ENCODE measurements at regions not wholly inside any gene's neighbourhood (a gene's known extent, or its start where the extent isn't known, plus 50 kb on each side); places are given as distances from the start of the nearest gene placed in this dataset.

DNA sequence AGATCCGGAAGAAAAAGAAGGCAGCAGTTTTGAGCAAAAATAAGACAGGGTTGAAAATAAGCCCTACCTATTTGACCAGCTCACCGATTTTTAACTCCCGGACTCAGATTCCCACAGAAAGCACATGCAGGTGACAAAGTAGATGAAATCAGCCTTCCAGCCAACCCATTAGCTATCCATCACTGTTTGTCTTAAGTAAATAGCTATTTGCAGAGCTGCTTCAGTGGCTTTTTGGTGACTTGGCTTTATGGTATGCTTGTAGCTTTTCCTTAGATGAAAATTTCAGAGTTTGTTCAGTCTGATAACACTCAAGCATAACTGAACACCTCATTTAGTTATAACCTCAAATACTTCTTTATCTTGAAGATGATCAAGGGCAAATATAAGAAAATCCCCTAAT is 192.6 kb downstream of the HIPK3 start:
- TF ChIP-seq, protein P1, sequence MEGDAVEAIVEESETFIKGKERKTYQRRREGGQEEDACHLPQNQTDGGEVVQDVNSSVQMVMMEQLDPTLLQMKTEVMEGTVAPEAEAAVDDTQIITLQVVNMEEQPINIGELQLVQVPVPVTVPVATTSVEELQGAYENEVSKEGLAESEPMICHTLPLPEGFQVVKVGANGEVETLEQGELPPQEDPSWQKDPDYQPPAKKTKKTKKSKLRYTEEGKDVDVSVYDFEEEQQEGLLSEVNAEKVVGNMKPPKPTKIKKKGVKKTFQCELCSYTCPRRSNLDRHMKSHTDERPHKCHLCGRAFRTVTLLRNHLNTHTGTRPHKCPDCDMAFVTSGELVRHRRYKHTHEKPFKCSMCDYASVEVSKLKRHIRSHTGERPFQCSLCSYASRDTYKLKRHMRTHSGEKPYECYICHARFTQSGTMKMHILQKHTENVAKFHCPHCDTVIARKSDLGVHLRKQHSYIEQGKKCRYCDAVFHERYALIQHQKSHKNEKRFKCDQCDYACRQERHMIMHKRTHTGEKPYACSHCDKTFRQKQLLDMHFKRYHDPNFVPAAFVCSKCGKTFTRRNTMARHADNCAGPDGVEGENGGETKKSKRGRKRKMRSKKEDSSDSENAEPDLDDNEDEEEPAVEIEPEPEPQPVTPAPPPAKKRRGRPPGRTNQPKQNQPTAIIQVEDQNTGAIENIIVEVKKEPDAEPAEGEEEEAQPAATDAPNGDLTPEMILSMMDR (IDR thresholded peaks at IDR 0.05; ENCODE audit: insufficient read depth, low read length, poor library complexity, severe bottlenecking) = no peak
- Histone ChIP-seq H3K36me3 (ENCODE audit: control insufficient read depth, insufficient read depth, low read length) (no peaks in the 10 kb centered on the region), H3K27me3 (ENCODE audit: control insufficient read depth, insufficient read depth, low read length) (no peaks in the 10 kb centered on the region), H3K4me3 (ENCODE audit: low read depth, low read length) (no peak overlapping the region)
- peak; percentile 71 for DNase-seq (ENCODE audit: low read depth)

DNA sequence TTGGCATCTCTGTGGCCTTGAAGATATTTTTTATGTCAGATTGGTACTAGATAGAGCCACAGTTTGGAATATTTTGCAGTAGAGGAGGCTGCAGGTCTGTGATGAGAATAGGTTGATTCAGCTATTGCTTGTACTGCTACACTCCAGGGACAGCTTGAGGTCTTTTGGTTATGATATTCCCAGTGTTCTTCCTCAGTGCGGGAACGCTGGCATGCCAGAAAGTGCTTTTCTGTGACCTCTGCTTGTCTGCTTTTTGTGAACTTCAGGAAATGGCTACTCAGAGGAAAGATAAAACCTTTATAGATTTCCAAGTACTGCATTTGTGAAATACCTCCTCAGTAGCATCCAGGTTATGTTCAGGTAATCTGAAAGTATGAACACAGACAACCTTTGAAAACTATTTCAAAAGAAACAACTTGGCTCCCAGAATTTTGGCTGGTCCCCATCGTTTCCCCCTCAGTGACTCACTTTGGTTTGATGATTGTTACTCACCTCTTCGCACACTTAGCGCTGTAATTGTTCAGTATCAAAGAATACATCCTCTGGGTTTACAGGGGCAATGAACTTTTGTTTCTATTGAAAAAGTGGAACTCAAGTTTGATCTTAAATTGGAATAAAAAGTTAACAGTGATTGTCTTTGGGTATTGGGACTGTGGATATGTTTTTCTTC is 191.4 kb downstream of the HIPK3 start:
- DNase-seq (ENCODE audit: low read depth) = no peak
- TF ChIP-seq, protein P1 (IDR thresholded peaks at IDR 0.05; ENCODE audit: insufficient read depth, low read length, poor library complexity, severe bottlenecking) = no peak
- no peak overlapping the region for H3K4me3 ChIP-seq (ENCODE audit: low read depth, low read length)
- no peaks in the 10 kb centered on the region for H3K36me3 ChIP-seq (ENCODE audit: control insufficient read depth, insufficient read depth, low read length)
- H3K27me3 ChIP-seq (ENCODE audit: control insufficient read depth, insufficient read depth, low read length) = no peaks in the 10 kb centered on the region

DNA sequence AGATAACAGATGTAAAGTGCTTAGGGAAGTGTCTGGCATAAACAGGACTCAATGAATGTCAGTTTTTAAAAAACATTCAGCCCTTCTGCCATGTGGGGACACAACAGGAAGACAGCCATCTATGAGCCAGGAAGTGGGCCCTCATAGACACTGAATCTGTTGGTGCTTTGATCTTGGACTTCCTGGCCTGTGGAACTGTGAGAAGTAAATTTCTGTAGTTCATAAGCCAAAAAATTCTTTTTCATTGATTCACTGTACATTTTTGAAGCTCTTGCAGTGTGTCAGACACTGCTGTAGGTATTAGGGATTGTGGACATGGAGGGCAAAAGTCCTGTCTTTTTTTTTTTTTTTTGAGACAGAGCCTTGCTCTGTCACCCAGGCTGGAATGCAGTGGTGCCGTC is 188.6 kb downstream of the HIPK3 start:
- no peaks in the 10 kb centered on the region for H3K36me3 ChIP-seq (ENCODE audit: control insufficient read depth, insufficient read depth, low read length)
- H3K4me3 ChIP-seq (ENCODE audit: low read depth, low read length) = no peak overlapping the region
- DNase-seq (ENCODE audit: low read depth) = no peak
- TF ChIP-seq, protein P1 (IDR thresholded peaks at IDR 0.05; ENCODE audit: insufficient read depth, low read length, poor library complexity, severe bottlenecking) = no peak
- no peaks in the 10 kb centered on the region for H3K27me3 ChIP-seq (ENCODE audit: control insufficient read depth, insufficient read depth, low read length)

DNA sequence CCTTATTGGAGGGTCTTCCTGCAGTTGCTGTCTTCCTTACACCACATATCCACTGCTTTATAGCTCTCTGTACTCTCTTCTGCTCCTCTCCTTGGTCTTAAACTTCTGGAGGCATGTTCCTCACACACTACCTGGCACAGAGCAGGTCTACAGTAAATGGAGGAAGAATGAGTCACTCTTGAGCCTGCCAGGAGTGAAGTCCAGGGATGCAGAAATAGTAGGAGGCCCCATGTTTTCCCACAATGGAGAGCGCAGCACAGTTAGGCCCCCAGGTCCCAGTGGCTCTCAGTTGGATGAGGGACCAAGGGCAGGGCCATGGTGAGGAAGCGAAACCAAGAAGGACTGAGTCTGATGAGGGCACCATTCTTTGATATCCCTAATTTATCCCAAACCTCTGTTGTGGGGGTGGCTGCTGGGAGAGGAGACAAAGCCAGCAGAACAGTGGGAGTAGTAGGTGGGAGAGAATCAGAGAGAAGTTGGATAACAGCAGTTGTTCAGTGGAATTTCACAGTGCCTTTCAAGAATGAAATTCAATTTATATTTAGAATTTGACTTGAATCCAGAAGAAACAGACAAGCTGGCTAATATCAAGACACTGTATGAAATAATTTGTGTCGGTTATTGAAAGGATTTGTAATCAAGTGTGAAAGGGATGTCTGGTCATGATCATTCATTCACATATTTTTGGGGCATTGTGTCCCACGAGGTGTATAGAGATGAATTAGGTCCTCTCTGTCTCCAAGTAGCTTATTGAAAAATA is 187.8 kb downstream of the HIPK3 start:
- Histone ChIP-seq H3K4me3 (ENCODE audit: low read depth, low read length) (no peak overlapping the region), H3K27me3 (ENCODE audit: control insufficient read depth, insufficient read depth, low read length) (no peaks in the 10 kb centered on the region), H3K36me3 (ENCODE audit: control insufficient read depth, insufficient read depth, low read length) (no peaks in the 10 kb centered on the region)
- TF ChIP-seq, protein P1 (IDR thresholded peaks at IDR 0.05; ENCODE audit: insufficient read depth, low read length, poor library complexity, severe bottlenecking) = no peak
- no peak for DNase-seq (ENCODE audit: low read depth)

DNA sequence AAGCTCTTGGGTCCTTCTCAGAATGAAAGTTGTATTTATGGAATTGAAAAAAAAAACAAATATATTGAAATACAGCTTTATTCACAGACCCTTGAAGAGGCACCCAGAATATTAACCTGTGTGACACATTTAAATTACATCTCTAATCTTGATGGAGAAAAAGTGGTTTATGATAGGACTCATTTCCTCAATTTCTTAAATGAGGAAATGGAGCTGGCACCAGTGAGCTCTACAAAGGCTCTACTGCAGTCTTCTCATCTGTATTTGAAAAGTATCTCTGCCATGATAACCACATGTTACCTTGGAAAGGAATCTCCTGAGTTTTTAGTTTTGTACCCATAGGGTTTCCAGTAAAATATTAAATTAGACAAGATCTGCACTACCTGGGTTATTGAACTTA is 186.5 kb downstream of the HIPK3 start:
- Histone ChIP-seq H3K27me3 (ENCODE audit: control insufficient read depth, insufficient read depth, low read length) (no peaks in the 10 kb centered on the region), H3K4me3 (ENCODE audit: low read depth, low read length) (no peak overlapping the region), H3K36me3 (ENCODE audit: control insufficient read depth, insufficient read depth, low read length) (no peaks in the 10 kb centered on the region)
- no peak for DNase-seq (ENCODE audit: low read depth)
- TF ChIP-seq, protein P1 (IDR thresholded peaks at IDR 0.05; ENCODE audit: insufficient read depth, low read length, poor library complexity, severe bottlenecking) = no peak

Data from kidney epithelial cell (primary cell).